Fibroblast of peridontal ligament (primary cell): ENCODE measurements at regions not wholly inside any gene's neighbourhood (a gene's known extent, or its start where the extent isn't known, plus 50 kb on each side); places are given as distances from the start of the nearest gene placed in this dataset.
"Not testable (repeated sequence)": the region's sequence is repeated elsewhere in the genome, so short reads cannot be mapped to it uniquely, and the experiment has no call there.

Experiments
- DNase-seq: peaks from one replicate; pipeline ENCODE4 v3.0.0-alpha.2; 2010; ENCODE audit errors: extremely low read depth

GRCh38 chrX:122196343-122196742 lies 987.7 kb upstream of the GRIA3 start:
- no peak for DNase-seq

DNA sequence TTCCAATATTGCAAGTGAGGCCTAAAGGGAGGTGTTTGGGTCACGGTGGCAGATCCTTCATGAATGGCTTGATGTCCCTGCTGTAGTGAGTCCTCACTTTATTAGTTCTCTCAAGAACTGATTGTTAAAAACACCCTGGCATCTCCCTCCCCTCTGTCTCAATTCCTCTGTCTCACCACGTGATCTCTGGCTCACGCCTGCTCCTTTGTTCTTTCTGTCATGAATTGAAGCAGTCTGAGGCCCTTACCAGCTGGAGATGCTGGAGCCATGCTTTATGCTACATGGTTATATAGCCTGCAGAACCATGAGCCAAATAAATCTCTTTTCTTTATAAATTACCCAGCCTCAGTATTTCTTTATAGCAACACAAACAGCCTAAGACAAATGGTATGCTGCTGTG lies 980.7 kb upstream of the GRIA3 start:
- DNase-seq = no peak

DNA sequence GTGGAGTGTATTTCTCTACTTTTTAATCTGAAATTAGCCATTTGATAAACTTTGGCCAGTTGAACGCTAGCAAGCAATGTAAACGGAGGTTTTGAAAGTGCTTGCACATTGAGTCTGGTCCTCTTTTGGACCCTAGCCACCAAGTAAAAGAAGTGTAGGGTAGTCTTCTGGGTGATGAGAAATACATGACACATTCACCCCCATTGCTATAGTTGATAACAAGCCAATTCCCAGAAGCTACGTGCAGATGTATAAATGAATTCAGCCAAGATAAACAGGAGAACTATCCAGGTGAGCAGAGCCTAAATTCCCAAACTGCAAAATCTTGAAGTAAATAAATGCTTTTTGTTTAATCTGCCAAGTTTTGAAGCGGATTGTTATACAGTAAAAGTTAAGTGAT lies 965.4 kb upstream of the GRIA3 start:
- no peak for DNase-seq

- no peak for DNase-seq
These were observed 964.9 kb upstream of the GRIA3 start for GRCh38 chrX:122219226-122219625.

- DNase-seq = no peak
These were observed 964.3 kb upstream of the GRIA3 start for GRCh38 chrX:122219735-122220134.

- DNase-seq = no peak
These were observed 963.3 kb upstream of the GRIA3 start for GRCh38 chrX:122220644-122221373.

GRCh38 chrX:122221810-122222209 lies 962.3 kb upstream of the GRIA3 start:
- DNase-seq = not testable (repeated sequence)

- DNase-seq = not testable (repeated sequence)
These were observed 959.9 kb upstream of the GRIA3 start for GRCh38 chrX:122224137-122224536.

DNA sequence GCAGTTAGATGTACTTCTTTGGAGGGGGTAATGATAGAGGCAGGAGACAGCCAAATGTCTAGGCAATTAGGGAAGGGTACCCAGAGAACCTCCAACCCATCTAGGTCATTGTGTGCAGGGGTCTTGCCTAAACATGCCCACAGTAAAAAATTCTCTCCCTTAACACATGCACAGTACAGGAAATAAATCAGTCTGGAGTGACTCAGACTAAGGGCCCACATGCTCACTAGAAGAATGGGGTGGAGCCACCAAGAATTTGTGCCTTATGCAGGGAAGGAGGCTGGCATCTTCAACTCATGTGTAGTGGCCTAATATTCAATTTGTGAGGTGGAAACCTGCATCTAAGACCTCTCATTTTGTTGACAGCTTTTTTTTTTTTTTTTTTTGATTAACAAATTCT lies 945.3 kb upstream of the GRIA3 start:
- no peak for DNase-seq

DNA sequence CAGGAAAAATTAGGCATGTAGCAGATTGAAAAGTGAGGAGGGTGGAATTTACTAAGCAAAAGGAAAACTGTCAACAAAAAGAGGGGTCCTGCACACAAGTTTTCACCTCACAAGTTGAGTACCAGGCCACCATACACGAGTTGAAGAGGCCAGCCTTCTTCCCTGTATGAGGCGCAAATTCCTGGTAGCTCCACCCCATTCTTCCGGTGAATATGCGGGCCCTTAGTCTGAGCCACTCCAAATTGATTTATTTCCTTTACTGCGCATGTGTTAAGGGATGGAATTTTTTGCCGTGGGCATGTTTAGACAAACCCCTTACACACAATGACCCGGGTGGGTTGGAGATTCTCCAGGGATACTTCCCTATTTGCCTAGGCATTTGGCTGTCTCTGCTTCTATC lies 942.1 kb upstream of the GRIA3 start:
- DNase-seq = no peak

GRCh38 chrX:122244080-122244479 lies 940.0 kb upstream of the GRIA3 start:
- no peak for DNase-seq

- DNase-seq = no peak
These were observed 938.9 kb upstream of the GRIA3 start for GRCh38 chrX:122245175-122245574.

GRCh38 chrX:122245943-122246342 lies 938.1 kb upstream of the GRIA3 start:
- DNase-seq = no peak

DNA sequence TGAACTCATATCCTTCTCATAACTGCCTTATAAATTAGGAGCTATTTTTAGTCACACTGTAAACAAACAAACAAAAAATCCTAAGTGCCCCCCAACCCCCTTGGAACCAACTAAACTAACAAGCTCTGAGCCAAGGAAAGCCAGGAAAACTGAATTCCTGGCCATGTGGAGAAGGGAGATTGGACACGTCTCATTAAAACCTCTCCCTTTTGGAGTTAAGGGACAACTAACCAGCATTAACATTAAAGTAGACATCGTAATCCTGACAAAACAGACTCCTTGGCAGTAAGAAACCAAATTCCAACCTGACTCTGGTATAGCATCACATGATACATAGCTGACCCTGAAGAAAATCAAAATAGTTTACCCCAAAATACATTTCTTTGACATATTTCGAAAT lies 937.1 kb upstream of the GRIA3 start:
- DNase-seq = no peak

DNA sequence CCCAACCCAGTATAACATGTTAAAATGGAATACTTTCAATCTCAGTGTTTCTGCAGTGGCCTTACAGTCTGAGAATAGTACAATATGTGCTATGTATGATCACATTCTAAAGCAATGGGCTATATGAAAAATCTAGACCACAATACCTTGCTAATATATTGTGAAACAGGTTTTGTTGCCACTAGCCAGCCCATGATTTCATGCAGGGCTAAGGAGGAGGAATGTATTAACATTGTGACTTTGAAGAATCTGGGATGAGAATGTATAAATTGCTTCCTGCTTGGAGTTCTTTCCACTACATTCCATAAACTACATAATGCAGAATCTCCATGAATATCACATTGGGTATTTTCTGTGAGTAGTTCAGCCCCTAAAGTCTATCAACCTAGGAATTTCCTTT lies 935.4 kb upstream of the GRIA3 start:
- no peak for DNase-seq

DNA sequence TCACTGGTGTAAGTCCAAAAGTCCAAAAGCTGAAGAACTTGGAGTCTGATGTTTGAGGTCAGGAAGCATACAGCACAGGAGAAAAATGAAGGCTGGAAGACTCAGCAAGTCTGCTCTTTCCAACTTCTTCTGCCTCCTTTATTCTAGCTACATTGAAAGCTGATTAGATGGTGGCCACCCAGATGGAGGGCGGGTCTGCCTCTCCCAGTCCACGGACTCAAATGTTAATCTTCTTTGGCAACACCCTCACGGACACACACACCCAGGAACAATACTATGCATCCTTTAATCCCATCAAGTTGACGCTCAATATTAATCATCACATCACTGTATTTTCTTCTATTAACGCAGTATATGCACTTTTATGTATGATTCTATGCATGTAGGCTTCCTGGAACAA lies 931.6 kb upstream of the GRIA3 start:
- DNase-seq = no peak

DNA sequence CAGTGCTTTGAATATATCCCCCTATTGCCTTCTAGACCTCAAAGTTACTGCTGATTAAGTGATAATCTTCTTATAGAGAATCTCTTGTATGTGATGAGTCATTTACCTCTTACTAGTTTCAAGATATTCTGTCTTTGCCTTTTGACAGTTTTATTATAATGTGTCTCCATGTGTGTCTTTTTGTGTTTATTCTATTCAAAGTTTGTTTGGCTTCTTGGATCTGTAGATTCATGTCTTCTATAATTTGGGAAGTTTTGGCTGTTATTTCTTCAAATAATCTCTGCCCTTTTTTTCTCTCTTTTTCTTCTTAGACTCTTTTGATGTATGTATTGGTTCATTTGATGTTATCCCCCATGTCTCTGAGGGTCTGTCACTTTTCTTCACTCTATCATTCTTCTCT lies 915.7 kb upstream of the GRIA3 start:
- DNase-seq = no peak

DNA sequence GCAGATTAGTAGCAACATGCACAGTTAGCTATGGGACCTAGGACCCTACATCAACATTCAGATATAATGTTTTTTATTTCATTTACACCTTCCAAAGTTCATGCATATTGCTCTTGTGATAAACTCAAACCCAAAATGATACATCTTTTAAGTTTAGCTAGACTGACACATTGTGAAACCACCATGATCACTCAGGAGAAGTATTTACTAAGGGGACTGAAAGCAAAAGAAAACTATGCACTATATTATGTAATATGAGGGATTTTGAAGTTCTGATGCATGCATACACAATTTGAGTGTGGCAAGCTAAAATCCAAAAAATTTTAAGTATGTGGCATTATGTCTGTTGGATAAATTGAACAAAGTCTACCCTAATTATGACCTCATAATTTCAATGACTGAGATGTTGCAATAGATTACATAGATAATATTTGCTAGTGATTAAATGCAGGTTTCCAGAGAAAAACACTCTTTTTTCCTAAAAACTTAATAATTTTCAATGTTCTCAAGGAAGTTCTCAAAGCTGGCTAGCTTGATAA lies 914.8 kb upstream of the GRIA3 start:
- DNase-seq = no peak

GRCh38 chrX:122270809-122271494 lies 913.1 kb upstream of the GRIA3 start:
- DNase-seq = no peak

DNA sequence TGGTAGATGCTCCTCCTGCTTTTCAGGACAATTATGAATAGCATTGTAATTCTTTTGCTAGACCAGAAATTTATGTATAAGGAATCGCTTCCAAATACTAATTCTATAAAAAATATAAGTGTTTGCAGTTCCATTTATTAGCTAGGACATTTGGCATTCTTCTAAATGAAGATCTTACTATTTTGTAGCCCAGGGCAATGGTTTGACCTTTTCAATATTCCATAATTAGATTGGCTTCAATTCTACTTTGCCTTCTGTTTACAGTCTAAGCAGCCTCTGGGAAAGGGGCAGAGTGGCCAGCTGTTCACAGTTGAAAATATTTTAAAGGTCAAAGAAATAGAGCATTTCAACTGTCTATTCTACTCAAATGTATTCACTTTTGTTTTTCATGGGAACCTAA lies 912.1 kb upstream of the GRIA3 start:
- no peak for DNase-seq

DNA sequence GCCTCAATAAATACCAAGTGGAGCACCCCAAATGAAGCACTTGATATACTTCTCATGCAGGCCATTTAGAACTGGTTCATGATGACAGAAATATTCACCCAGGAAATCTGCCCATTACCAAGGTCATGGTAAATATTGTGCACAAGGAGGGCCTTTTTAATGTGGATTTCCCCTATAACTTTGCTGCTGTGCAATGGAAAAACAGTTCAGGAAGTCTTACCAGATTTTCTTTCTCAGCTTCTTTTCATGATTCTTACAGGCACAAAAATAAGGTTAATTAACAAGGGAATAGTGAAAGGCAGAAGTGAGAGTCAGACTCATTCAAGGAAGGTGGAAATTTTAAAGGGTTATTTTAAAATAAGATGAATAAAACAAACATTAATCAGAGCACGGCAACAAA lies 904.3 kb upstream of the GRIA3 start:
- no peak for DNase-seq

GRCh38 chrX:122299822-122300221 lies 884.3 kb upstream of the GRIA3 start:
- not testable (repeated sequence) for DNase-seq

DNA sequence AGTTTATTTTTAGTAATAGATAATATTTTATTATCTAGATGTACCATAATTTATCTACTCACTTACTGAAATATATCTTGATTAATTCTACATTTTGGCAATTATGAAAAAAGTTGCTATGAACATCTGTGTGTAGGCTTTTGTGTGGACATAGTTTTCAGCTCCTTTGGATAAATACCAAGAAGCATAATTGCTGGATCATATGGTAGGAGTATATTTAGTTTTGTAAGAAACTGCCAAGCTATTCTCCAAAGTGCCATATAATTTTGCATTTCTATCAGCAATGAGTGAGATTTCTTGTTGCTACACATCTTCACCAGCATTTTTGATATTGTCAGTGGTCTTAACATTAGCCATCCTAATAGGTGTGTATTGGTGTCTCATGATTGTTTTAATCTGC lies 882.6 kb upstream of the GRIA3 start:
- no peak for DNase-seq
